ENCODE measurements at regions not wholly inside any gene's neighbourhood (a gene's known extent, or its start where the extent isn't known, plus 50 kb on each side); places are given as distances from the start of the nearest gene placed in this dataset.

GRCh38 chr9:107914151-107914550 is 424.6 kb upstream of the KLF4 start:
- H3K4me2 ChIP-seq (replicated peaks; ENCODE audit: low read depth, low read length, poor library complexity, severe bottlenecking) = no peak overlapping the region
- Mint-ChIP-seq H3K4me1 (no peaks in the 10 kb centered on the region), H3K27ac (no peak overlapping the region), H3K27me3 (peaks cover 5% of the 10 kb centered on the region), H3K9me3 (ENCODE audit: insufficient read depth) (peaks cover 16% of the 10 kb centered on the region), H3K4me3 (no peak overlapping the region)
- no peaks in the 10 kb centered on the region for H3K36me3 ChIP-seq (replicated peaks in 1 of 2; ENCODE audit: control extremely low read depth in 1 of 2, control insufficient read depth in 1 of 2, extremely low read depth in 1 of 2, insufficient read depth in 2 of 2, low read length in 1 of 2)
- ChIA-PET POLR2A (no interaction called here), CTCF (no interaction called here)
- H3K79me2 ChIP-seq (ENCODE audit: control insufficient read depth, insufficient read depth, low read length) = no peaks in the 10 kb centered on the region
- intact Hi-C loops (cut with micrococcal nuclease) = no loop called here
- no peak overlapping the region for H3K9ac ChIP-seq (ENCODE audit: low read length)
- H2AFZ ChIP-seq (ENCODE audit: insufficient read depth, low read depth, low read length, poor library complexity, severe bottlenecking) = no peak overlapping the region
- no peaks in the 10 kb centered on the region for H3K27me3 ChIP-seq (replicated peaks in 1 of 4; ENCODE audit: control extremely low read depth in 1 of 4, control insufficient read depth in 3 of 4, insufficient read depth in 4 of 4, low read length in 3 of 4)
- H3K27ac ChIP-seq (ENCODE audit: low read length in 2 of 2) = no peak overlapping the region
- H3K4me1 ChIP-seq (ENCODE audit: control insufficient read depth in 2 of 2, insufficient read depth in 2 of 2, low read length in 2 of 2) = no peaks in the 10 kb centered on the region
- no peak for TF ChIP-seq EZH2 (IDR thresholded peaks at IDR 0.05; ENCODE audit: borderline replicate concordance, insufficient read depth, low read depth, low read length, poor library complexity, severe bottlenecking)
- TF ChIP-seq, protein P1, sequence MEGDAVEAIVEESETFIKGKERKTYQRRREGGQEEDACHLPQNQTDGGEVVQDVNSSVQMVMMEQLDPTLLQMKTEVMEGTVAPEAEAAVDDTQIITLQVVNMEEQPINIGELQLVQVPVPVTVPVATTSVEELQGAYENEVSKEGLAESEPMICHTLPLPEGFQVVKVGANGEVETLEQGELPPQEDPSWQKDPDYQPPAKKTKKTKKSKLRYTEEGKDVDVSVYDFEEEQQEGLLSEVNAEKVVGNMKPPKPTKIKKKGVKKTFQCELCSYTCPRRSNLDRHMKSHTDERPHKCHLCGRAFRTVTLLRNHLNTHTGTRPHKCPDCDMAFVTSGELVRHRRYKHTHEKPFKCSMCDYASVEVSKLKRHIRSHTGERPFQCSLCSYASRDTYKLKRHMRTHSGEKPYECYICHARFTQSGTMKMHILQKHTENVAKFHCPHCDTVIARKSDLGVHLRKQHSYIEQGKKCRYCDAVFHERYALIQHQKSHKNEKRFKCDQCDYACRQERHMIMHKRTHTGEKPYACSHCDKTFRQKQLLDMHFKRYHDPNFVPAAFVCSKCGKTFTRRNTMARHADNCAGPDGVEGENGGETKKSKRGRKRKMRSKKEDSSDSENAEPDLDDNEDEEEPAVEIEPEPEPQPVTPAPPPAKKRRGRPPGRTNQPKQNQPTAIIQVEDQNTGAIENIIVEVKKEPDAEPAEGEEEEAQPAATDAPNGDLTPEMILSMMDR (IDR thresholded peaks at IDR 0.05) = no peak
- no peak overlapping the region for H3K4me3 ChIP-seq (ENCODE audit: control extremely low read depth in 1 of 5, extremely low read depth in 1 of 5, insufficient read depth in 1 of 5, low read depth in 2 of 5, low read length in 4 of 5)
- DNase-seq (no peak), ATAC-seq (ENCODE audit: low read depth) (no peak)
- peaks cover 0 to 4% (median 2%) of the 10 kb centered on the region in 3 donors for H3K9me3 ChIP-seq (ENCODE audit: control extremely low read depth in 1 of 3, control insufficient read depth in 2 of 3, insufficient read depth in 1 of 3, low read length in 2 of 3)
- no peaks in the 10 kb centered on the region for H4K20me1 ChIP-seq (ENCODE audit: control insufficient read depth, insufficient read depth, low read length, poor library complexity, severe bottlenecking)
- WGBS (ENCODE audit: insufficient coverage) = no CpG with 5 or more reads among the region's 1 CpG

DNA sequence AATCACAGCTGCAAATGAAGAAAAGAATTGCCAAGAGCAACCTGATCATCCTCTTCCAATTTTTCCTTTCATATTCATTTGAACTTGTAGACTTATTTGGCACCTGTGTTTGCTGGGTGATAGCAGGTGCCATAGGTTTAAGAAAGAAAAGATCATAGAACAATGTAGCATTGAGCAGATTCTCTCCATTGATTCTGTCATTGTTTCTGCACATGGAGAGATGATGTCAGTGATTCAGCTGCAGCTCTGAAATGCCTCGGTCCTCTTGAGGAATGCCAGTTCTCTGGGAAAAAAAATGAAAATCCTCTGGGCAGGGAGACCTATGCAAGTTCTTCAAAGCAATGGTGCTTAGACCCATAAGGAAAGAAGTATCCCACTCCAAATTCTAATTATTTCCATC is 418.1 kb upstream of the KLF4 start:
- ATAC-seq (ENCODE audit: low read depth) (no peak), DNase-seq (no peak)
- no peaks in the 10 kb centered on the region for H3K79me2 ChIP-seq (ENCODE audit: control insufficient read depth, insufficient read depth, low read length)
- no peak overlapping the region for H3K4me2 ChIP-seq (replicated peaks; ENCODE audit: low read depth, low read length, poor library complexity, severe bottlenecking)
- Mint-ChIP-seq H3K4me3 (no peak overlapping the region), H3K9me3 (ENCODE audit: insufficient read depth) (peaks cover 8% of the 10 kb centered on the region), H3K27me3 (peaks cover 5% of the 10 kb centered on the region), H3K4me1 (peaks cover 26% of the 10 kb centered on the region), H3K27ac (no peak overlapping the region)
- H3K4me3 ChIP-seq (ENCODE audit: control extremely low read depth in 1 of 5, extremely low read depth in 1 of 5, insufficient read depth in 1 of 5, low read depth in 2 of 5, low read length in 4 of 5) = no peak overlapping the region
- H4K20me1 ChIP-seq (ENCODE audit: control insufficient read depth, insufficient read depth, low read length, poor library complexity, severe bottlenecking) = no peaks in the 10 kb centered on the region
- no peaks in the 10 kb centered on the region for H3K36me3 ChIP-seq (replicated peaks in 1 of 2; ENCODE audit: control extremely low read depth in 1 of 2, control insufficient read depth in 1 of 2, extremely low read depth in 1 of 2, insufficient read depth in 2 of 2, low read length in 1 of 2)
- no peak overlapping the region for H2AFZ ChIP-seq (ENCODE audit: insufficient read depth, low read depth, low read length, poor library complexity, severe bottlenecking)
- H3K9ac ChIP-seq (ENCODE audit: low read length) = no peak overlapping the region
- no peak overlapping the region for H3K27ac ChIP-seq (ENCODE audit: low read length in 2 of 2)
- no peaks in the 10 kb centered on the region for H3K27me3 ChIP-seq (replicated peaks in 1 of 4; ENCODE audit: control extremely low read depth in 1 of 4, control insufficient read depth in 3 of 4, insufficient read depth in 4 of 4, low read length in 3 of 4)
- intact Hi-C loops (cut with micrococcal nuclease) = no loop called here
- POLR2A ChIA-PET = no interaction called here
- no peaks in the 10 kb centered on the region for H3K9me3 ChIP-seq (ENCODE audit: control extremely low read depth in 1 of 3, control insufficient read depth in 2 of 3, insufficient read depth in 1 of 3, low read length in 2 of 3)
- TF ChIP-seq, protein P1 (IDR thresholded peaks at IDR 0.05) = no peak
- TF ChIP-seq EZH2 (IDR thresholded peaks at IDR 0.05; ENCODE audit: borderline replicate concordance, insufficient read depth, low read depth, low read length, poor library complexity, severe bottlenecking) = no peak
- CTCF ChIA-PET = no interaction called here
- no CpG with 5 or more reads among the region's 1 CpG for WGBS (ENCODE audit: insufficient coverage)
- H3K4me1 ChIP-seq (ENCODE audit: control insufficient read depth in 2 of 2, insufficient read depth in 2 of 2, low read length in 2 of 2) = peaks cover 23 to 25% of the 10 kb centered on the region in 2 donors

All from B cell (primary cell).